BJ (cell line): ENCODE measurements at regions not wholly inside any gene's neighbourhood (a gene's known extent, or its start where the extent isn't known, plus 50 kb on each side); places are given as distances from the start of the nearest gene placed in this dataset.

ENCODE experiments used
- CTCF ChIA-PET: fragments of 350-600 bp; formaldehyde crosslinking; extraction: SDS; loops from one replicate; lab custom pipeline; 2021; ENCODE audit warnings: antibody characterized with exemption, inconsistent platforms; lab: Yijun Ruan, JAX
- POLR2A ChIA-PET: fragments of 300-600 bp; sonication (Branson Sonifier 250); formaldehyde crosslinking; extraction: SDS; loops from one replicate; lab custom pipeline; 2021; ENCODE audit warnings: antibody characterized with exemption; lab: Charles Lee
- DNase-seq: peaks from one replicate; pipeline ENCODE4 v3.0.0-alpha.2; 2011; ENCODE audit warnings: low read depth
- H3K27me3 ChIP-seq: 2 replicates; pipeline ENCODE4 v1.6.0; 2011; ENCODE audit warnings: low read length; ENCODE audit not compliant: control insufficient read depth, insufficient read depth
- H3K36me3 ChIP-seq: 2 replicates; pipeline ENCODE4 v1.5.1; 2011; ENCODE audit warnings: low read length; ENCODE audit not compliant: control insufficient read depth, insufficient read depth
- H3K4me3 ChIP-seq: 2 replicates; pipeline ENCODE4 v1.5.1; 2011; ENCODE audit warnings: low read depth, mild to moderate bottlenecking, control low read depth, low read length
- TF ChIP-seq, protein P1 (sequence below): IDR thresholded peaks from 2 replicates; pipeline ENCODE4 v1.5.1; 2011; ENCODE audit warnings: low read depth, mild to moderate bottlenecking, control low read depth, inconsistent platforms, low read length, moderate library complexity; ENCODE audit not compliant: insufficient read depth

DNA sequence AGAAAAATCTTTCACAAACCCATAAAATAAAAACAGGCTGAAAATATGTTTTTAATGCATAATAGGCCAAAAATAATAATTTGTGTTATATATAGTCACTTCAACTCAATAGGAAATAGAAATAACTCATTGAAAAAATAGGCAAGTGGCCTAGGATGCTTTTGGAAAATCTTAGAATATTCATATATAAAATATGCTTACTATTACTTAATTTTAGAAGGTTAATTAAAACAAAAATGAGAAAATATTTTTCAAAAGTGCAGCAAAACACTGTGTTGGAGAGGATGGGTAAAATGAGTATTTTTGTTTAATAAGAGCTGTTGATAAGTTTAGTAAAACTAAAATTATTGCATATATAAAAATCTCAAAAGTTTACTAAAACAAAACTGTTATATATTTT, 308.0 kb upstream of the ATXN7L3B start:
- ChIA-PET POLR2A (no interaction called here), CTCF (no interaction called here)
- H3K4me3 ChIP-seq, result no peak overlapping the region
- DNase-seq, result no peak
- no peaks in the 10 kb centered on the region for H3K36me3 ChIP-seq
- H3K27me3 ChIP-seq, result no peaks in the 10 kb centered on the region
- TF ChIP-seq, protein P1, sequence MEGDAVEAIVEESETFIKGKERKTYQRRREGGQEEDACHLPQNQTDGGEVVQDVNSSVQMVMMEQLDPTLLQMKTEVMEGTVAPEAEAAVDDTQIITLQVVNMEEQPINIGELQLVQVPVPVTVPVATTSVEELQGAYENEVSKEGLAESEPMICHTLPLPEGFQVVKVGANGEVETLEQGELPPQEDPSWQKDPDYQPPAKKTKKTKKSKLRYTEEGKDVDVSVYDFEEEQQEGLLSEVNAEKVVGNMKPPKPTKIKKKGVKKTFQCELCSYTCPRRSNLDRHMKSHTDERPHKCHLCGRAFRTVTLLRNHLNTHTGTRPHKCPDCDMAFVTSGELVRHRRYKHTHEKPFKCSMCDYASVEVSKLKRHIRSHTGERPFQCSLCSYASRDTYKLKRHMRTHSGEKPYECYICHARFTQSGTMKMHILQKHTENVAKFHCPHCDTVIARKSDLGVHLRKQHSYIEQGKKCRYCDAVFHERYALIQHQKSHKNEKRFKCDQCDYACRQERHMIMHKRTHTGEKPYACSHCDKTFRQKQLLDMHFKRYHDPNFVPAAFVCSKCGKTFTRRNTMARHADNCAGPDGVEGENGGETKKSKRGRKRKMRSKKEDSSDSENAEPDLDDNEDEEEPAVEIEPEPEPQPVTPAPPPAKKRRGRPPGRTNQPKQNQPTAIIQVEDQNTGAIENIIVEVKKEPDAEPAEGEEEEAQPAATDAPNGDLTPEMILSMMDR, result no peak

DNA sequence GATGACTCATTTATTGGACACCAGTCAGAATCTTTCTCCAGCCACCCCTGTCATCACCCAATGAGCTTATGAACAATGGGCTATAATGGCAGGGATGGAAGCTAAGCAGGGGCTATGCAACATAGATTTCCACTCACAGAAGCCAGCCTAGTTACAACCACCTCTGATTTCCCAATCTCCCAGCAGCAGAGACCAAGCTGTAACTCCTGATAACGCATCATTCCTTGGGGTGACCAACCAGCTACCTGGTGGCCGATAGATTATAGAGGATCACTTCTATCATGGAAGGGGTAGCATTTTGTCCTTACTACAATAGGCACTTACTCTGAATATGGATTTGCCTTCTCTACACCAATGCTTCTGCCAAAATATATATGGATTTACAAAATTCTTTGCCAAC, 302.3 kb upstream of the ATXN7L3B start:
- TF ChIP-seq, protein P1, result no peak
- ChIA-PET POLR2A (no interaction called here), CTCF (no interaction called here)
- no peaks in the 10 kb centered on the region for H3K36me3 ChIP-seq
- no peak overlapping the region for H3K4me3 ChIP-seq
- no peak for DNase-seq
- H3K27me3 ChIP-seq, result no peaks in the 10 kb centered on the region

DNA sequence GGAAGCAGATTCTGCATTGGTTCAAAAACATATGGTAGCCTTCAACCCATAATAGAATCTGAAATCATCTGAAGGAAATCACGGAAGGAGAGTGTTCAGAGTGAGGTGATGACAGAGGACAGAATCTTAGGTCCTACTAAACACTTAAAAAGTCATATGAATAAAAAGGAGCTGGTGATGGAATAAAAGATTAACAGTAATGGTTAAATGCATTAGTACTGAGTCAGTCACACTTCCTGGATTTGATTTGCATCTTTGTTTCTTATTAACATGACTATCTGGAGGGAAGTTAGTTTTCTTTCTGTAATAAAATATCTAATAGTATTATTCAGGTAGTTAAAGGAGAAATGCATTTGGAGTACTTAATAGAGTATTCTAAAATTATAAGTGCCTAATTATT, 296.3 kb upstream of the ATXN7L3B start:
- Histone ChIP-seq H3K36me3 (no peaks in the 10 kb centered on the region), H3K4me3 (no peak overlapping the region), H3K27me3 (no peaks in the 10 kb centered on the region)
- no peak for DNase-seq
- TF ChIP-seq, protein P1, result no peak
- ChIA-PET CTCF (no interaction called here), POLR2A (no interaction called here)

DNA sequence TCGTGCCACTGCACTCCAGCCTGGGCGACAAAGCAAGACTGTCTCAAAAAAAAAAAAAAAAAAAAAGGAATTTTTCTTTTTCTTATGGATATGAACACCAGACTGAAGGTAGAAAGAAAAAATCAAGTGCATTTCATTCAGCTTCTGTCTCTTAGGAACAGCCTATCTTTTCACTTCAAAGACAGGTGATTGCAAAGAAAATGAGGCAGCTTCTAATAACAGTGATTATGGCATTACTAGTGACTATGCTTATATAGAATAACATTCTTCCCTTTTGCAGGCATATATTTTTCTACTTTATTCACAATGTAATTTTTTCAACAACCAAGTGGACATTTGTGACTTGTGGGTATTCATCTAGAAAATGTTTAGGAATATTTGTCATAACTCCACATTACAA, 295.5 kb upstream of the ATXN7L3B start:
- ChIA-PET CTCF (no interaction called here), POLR2A (no interaction called here)
- Histone ChIP-seq H3K36me3 (no peaks in the 10 kb centered on the region), H3K4me3 (no peak overlapping the region), H3K27me3 (no peaks in the 10 kb centered on the region)
- no peak for DNase-seq
- TF ChIP-seq, protein P1, result no peak

DNA sequence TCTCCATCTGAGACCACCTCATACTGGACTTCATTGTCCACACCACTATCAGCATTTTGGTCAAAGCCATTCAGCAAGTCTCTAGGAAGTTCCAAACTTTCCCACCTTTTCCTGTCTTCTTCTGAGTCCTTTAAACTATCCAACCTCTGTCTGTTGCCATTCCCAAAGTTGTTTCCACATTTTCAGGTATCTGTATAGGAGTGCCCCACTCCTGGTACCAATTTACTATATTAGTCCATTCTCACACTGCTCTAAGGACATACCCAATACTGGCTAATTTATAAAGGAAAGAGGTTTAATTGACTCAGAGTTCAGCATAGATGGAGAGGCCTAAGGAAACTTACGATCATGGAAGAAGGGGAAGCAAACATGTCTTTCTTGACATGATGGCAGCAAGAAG, 292.2 kb upstream of the ATXN7L3B start:
- no peak overlapping the region for H3K4me3 ChIP-seq
- H3K27me3 ChIP-seq, result no peaks in the 10 kb centered on the region
- H3K36me3 ChIP-seq, result no peaks in the 10 kb centered on the region
- TF ChIP-seq, protein P1, result no peak
- no peak for DNase-seq
- ChIA-PET POLR2A (no interaction called here), CTCF (no interaction called here)
